AG04450 (cell line): ENCODE measurements at regions not wholly inside any gene's neighbourhood (a gene's known extent, or its start where the extent isn't known, plus 50 kb on each side); places are given as distances from the start of the nearest gene placed in this dataset.

Experiments used
- CTCF ChIA-PET: fragments of 300-600, 350-600 bp; formaldehyde crosslinking; extraction: SDS; loops from one replicate; lab custom pipeline; 2022; ENCODE audit warnings: antibody characterized with exemption, inconsistent platforms; lab: Charles Lee
- POLR2A ChIA-PET: fragments of 350-600 bp; formaldehyde crosslinking; extraction: SDS; loops from one replicate; lab custom pipeline; 2021; ENCODE audit warnings: antibody characterized with exemption, inconsistent platforms; lab: Yijun Ruan, JAX
- DNase-seq: peaks from one replicate; pipeline ENCODE4 v3.0.0-alpha.2; 2011; ENCODE audit warnings: low read depth, low spot score
- H3K27ac ChIP-seq: one replicate; pipeline ENCODE4 v1.5.1; 2012; ENCODE audit warnings: low read depth, low read length, control low read depth
- H3K27me3 ChIP-seq: one replicate; pipeline ENCODE4 v1.6.0; 2012; ENCODE audit warnings: low read length; ENCODE audit not compliant: control insufficient read depth, insufficient read depth
- H3K4me3 ChIP-seq: 2 replicates; pipeline ENCODE4 v1.5.1; 2011; ENCODE audit warnings: mild to moderate bottlenecking, low read depth, low read length, control low read depth
- H3K9me3 ChIP-seq: 2 replicates; pipeline ENCODE4 v1.5.1; 2012; ENCODE audit warnings: low read length; ENCODE audit not compliant: control insufficient read depth, insufficient read depth
- CTCF ChIP-seq: IDR thresholded peaks from 2 replicates; pipeline ENCODE4 v1.5.1; 2011; ENCODE audit warnings: low read depth, low read length, control low read depth, inconsistent platforms

GRCh38 chr16:17014484-17015121, 456.2 kb downstream of the XYLT1 start:
- Histone ChIP-seq H3K27ac (no peak overlapping the region), H3K4me3 (no peak overlapping the region), H3K27me3 (no peaks in the 10 kb centered on the region), H3K9me3 (no peaks in the 10 kb centered on the region; the same call in 1 of the 2 replicates)
- ChIA-PET CTCF (interaction anchor here (0.6 kb wide), 1 partner anchor 149 kb away, joined by 6 read pairs; no protein-coding TSS in a partner anchor), POLR2A (no interaction called here)
- no peak for TF ChIP-seq CTCF
- no peak for DNase-seq

GRCh38 chr16:17015702-17016101, 455.1 kb downstream of the XYLT1 start:
- DNase-seq = no peak
- TF ChIP-seq CTCF = no peak
- ChIA-PET CTCF (no interaction called here), POLR2A (no interaction called here)
- H3K27ac ChIP-seq = no peak overlapping the region
- no peaks in the 10 kb centered on the region; the same call in 1 of the 2 replicates for H3K9me3 ChIP-seq
- no peak overlapping the region for H3K4me3 ChIP-seq
- H3K27me3 ChIP-seq = no peaks in the 10 kb centered on the region

DNA sequence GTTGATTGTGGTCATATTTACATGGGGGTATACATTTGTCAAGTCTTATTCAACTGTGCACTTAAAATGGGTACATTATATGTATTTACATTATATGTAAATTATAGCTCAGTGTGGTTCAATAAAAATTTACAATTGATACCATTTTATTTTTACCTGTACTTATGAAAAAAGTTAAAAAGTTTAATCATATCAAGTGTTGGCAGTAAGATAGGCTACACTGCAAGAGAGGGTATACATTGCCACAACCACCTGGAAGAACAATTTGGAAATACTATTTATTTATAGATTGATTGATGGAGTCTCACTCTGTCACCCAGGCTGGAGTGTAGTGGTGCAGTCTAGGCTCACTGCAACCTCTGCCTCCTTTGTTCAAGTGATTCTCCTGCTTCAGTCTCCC, 453.3 kb downstream of the XYLT1 start:
- no peak for DNase-seq
- CTCF ChIA-PET = interaction anchor here (0.7 kb wide), 1 partner anchor 562 kb away, joined by 3 read pairs; no protein-coding TSS in a partner anchor
- no peak overlapping the region for H3K4me3 ChIP-seq
- no peaks in the 10 kb centered on the region for H3K27me3 ChIP-seq
- no peaks in the 10 kb centered on the region; the same call in 1 of the 2 replicates for H3K9me3 ChIP-seq
- no peak for TF ChIP-seq CTCF
- H3K27ac ChIP-seq = no peak overlapping the region
- POLR2A ChIA-PET = no interaction called here

DNA sequence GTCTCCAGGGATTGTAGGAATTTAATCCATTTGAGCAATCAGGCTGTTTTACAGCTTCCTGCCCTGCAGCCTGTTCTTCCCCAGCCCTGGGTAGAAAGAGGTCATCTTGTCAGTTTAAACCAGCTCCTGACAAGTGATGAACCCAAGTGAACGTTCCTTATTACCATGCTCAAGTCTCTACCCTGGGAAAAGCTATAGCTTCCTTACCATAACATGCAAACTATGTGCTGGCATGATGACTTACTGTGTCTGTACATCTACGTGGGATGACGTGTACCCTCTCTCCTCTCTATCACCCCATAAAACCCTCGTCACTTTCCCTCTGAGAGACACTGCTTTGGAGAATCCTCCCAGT, 452.2 kb downstream of the XYLT1 start:
- no peak for TF ChIP-seq CTCF
- no peak for DNase-seq
- Histone ChIP-seq H3K27me3 (no peaks in the 10 kb centered on the region), H3K4me3 (no peak overlapping the region), H3K9me3 (no peaks in the 10 kb centered on the region; the same call in 1 of the 2 replicates), H3K27ac (no peak overlapping the region)
- POLR2A ChIA-PET = no interaction called here
- CTCF ChIA-PET = no interaction called here

- DNase-seq = no peak
- no peak for TF ChIP-seq CTCF
- CTCF ChIA-PET = no interaction called here
- H3K27me3 ChIP-seq = no peaks in the 10 kb centered on the region
- no peaks in the 10 kb centered on the region for H3K9me3 ChIP-seq
- no peak overlapping the region for H3K27ac ChIP-seq
- no peak overlapping the region for H3K4me3 ChIP-seq
- POLR2A ChIA-PET = no interaction called here
Observed at GRCh38 chr16:17019366-17019765, 451.4 kb downstream of the XYLT1 start.
